RWPE2 (cell line): ENCODE measurements at regions not wholly inside any gene's neighbourhood (a gene's known extent, or its start where the extent isn't known, plus 50 kb on each side); places are given as distances from the start of the nearest gene placed in this dataset.

ENCODE experiments used
- ATAC-seq: fragments of 200-7000 bp; cut with Tn5 transposase; 3 replicates; pipeline ENCODE4 v1.9.1; 2021; ENCODE audit warnings: low read depth
- DNase-seq: peaks from one replicate; pipeline ENCODE4 v3.0.0-alpha.2; 2020; ENCODE audit warnings: low spot score
- H3K27ac ChIP-seq: fragments of 450-650 bp; 2 replicates; pipeline ENCODE4 v1.5.1; 2017; ENCODE audit warnings: mild to moderate bottlenecking; ENCODE audit not compliant: poor library complexity, severe bottlenecking
- H3K27me3 ChIP-seq: fragments of 250-450 bp; sonication (Bioruptor Pico); 2 replicates; pipeline ENCODE4 v1.5.1; 2021; ENCODE audit warnings: mild to moderate bottlenecking, moderate library complexity; ENCODE audit not compliant: insufficient read depth, poor library complexity, severe bottlenecking
- H3K36me3 ChIP-seq: fragments of 250-450 bp; sonication (Bioruptor Pico); 2 replicates; pipeline ENCODE4 v1.5.1; 2020; ENCODE audit warnings: low read depth, mild to moderate bottlenecking, moderate library complexity
- H3K4me1 ChIP-seq: fragments of 250-450 bp; sonication (Bioruptor Pico); 2 replicates; pipeline ENCODE4 v1.5.1; 2021; ENCODE audit warnings: mild to moderate bottlenecking, moderate library complexity; ENCODE audit not compliant: insufficient read depth, poor library complexity, severe bottlenecking
- H3K4me3 ChIP-seq: fragments of 250-450 bp; sonication (Bioruptor Pico); 2 replicates; pipeline ENCODE4 v1.5.1; 2021; ENCODE audit warnings: mild to moderate bottlenecking, moderate library complexity; ENCODE audit not compliant: severe bottlenecking
- H3K9me3 ChIP-seq: fragments of 250-450 bp; sonication (Bioruptor Pico); 2 replicates; pipeline ENCODE4 v1.5.1; 2021; ENCODE audit warnings: mild to moderate bottlenecking, moderate library complexity; ENCODE audit not compliant: severe bottlenecking
- CTCF ChIP-seq: fragments of 450-650 bp; IDR thresholded peaks from one replicate; pipeline ENCODE4 v1.5.1; 2017; ENCODE audit warnings: mild to moderate bottlenecking, moderate library complexity; ENCODE audit not compliant: poor library complexity, severe bottlenecking

- no peak for TF ChIP-seq CTCF
- no peaks in the 10 kb centered on the region for H3K4me1 ChIP-seq
- no peak for DNase-seq
- no peak for ATAC-seq
- H3K9me3 ChIP-seq = no peaks in the 10 kb centered on the region
- H3K27me3 ChIP-seq = no peaks in the 10 kb centered on the region
- H3K27ac ChIP-seq = no peak overlapping the region
- H3K36me3 ChIP-seq = no peaks in the 10 kb centered on the region
- H3K4me3 ChIP-seq = no peak overlapping the region
Observed at GRCh38 chr1:164498792-164499191, 60.2 kb upstream of the PBX1 start.

GRCh38 chr1:164504749-164505148, 54.2 kb upstream of the PBX1 start:
- no peak for TF ChIP-seq CTCF
- ATAC-seq = no peak
- Histone ChIP-seq H3K4me3 (no peak overlapping the region), H3K27me3 (no peaks in the 10 kb centered on the region), H3K27ac (no peak overlapping the region), H3K36me3 (no peaks in the 10 kb centered on the region), H3K9me3 (no peaks in the 10 kb centered on the region), H3K4me1 (no peaks in the 10 kb centered on the region)
- no peak for DNase-seq
